ENCODE measurements at regions not wholly inside any gene's neighbourhood (a gene's known extent, or its start where the extent isn't known, plus 50 kb on each side); places are given as distances from the start of the nearest gene placed in this dataset.

- TF ChIP-seq CTCF (IDR thresholded peaks at IDR 0.05; ENCODE audit: insufficient read depth, low read length, poor library complexity, severe bottlenecking), result no peak
- peak; percentile 79 for DNase-seq (ENCODE audit: low read depth)
- H3K36me3 ChIP-seq (ENCODE audit: control insufficient read depth, insufficient read depth, low read length), result no peaks in the 10 kb centered on the region
- no peak overlapping the region for H3K4me3 ChIP-seq (ENCODE audit: low read depth, low read length)
- no peaks in the 10 kb centered on the region for H3K27me3 ChIP-seq (ENCODE audit: control insufficient read depth, insufficient read depth, low read length)
Measured at GRCh38 chr3:15892311-15893227, 94.8 kb upstream of the ANKRD28 start.

- TF ChIP-seq CTCF (IDR thresholded peaks at IDR 0.05; ENCODE audit: insufficient read depth, low read length, poor library complexity, severe bottlenecking), result no peak
- Histone ChIP-seq H3K27me3 (ENCODE audit: control insufficient read depth, insufficient read depth, low read length) (no peaks in the 10 kb centered on the region), H3K36me3 (ENCODE audit: control insufficient read depth, insufficient read depth, low read length) (no peaks in the 10 kb centered on the region), H3K4me3 (ENCODE audit: low read depth, low read length) (no peak overlapping the region)
- no peak for DNase-seq (ENCODE audit: low read depth)
Measured at GRCh38 chr3:15894382-15894781, 96.6 kb upstream of the ANKRD28 start.

- TF ChIP-seq CTCF (IDR thresholded peaks at IDR 0.05; ENCODE audit: insufficient read depth, low read length, poor library complexity, severe bottlenecking), result no peak
- Histone ChIP-seq H3K36me3 (ENCODE audit: control insufficient read depth, insufficient read depth, low read length) (no peaks in the 10 kb centered on the region), H3K27me3 (ENCODE audit: control insufficient read depth, insufficient read depth, low read length) (no peaks in the 10 kb centered on the region), H3K4me3 (ENCODE audit: low read depth, low read length) (no peak overlapping the region)
- no peak for DNase-seq (ENCODE audit: low read depth)
Measured at GRCh38 chr3:15896500-15896899, 98.7 kb upstream of the ANKRD28 start.

GRCh38 chr3:15899388-15899787 is 101.6 kb upstream of the ANKRD28 start:
- Histone ChIP-seq H3K4me3 (ENCODE audit: low read depth, low read length) (no peak overlapping the region), H3K27me3 (ENCODE audit: control insufficient read depth, insufficient read depth, low read length) (no peaks in the 10 kb centered on the region), H3K36me3 (ENCODE audit: control insufficient read depth, insufficient read depth, low read length) (no peaks in the 10 kb centered on the region)
- no peak for TF ChIP-seq CTCF (IDR thresholded peaks at IDR 0.05; ENCODE audit: insufficient read depth, low read length, poor library complexity, severe bottlenecking)
- peak; percentile 41 for DNase-seq (ENCODE audit: low read depth)

DNA sequence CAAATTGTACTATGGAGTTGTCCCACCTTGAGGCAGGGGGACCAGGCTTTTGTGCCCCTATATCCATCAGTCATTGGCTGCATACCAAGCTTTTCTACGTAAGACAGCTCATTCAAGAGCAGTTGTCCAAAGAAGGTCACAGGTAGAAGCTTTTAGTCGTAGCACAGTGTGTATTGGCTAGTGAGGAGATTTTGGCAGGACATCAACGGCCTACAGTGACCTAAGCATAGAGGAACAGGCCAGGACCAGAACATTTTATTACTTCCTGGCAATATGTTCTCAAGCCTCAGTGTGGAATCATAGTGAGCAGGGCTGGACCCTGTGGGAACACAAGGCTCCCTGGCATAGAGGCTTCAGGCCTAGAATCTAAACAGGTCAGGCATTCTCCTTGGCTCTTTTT is 105.4 kb upstream of the ANKRD28 start:
- Histone ChIP-seq H3K27me3 (ENCODE audit: control insufficient read depth, insufficient read depth, low read length) (no peaks in the 10 kb centered on the region), H3K4me3 (ENCODE audit: low read depth, low read length) (no peak overlapping the region), H3K36me3 (ENCODE audit: control insufficient read depth, insufficient read depth, low read length) (no peaks in the 10 kb centered on the region)
- no peak for TF ChIP-seq CTCF (IDR thresholded peaks at IDR 0.05; ENCODE audit: insufficient read depth, low read length, poor library complexity, severe bottlenecking)
- no peak for DNase-seq (ENCODE audit: low read depth)
